Stimulated activated CD4-positive, alpha-beta T cell treated with anti-CD3 and anti-CD28 coated beads, TNF-alpha, amount 100 ng/mL, for 24 hours (primary cell): ENCODE measurements at regions not wholly inside any gene's neighbourhood (a gene's known extent, or its start where the extent isn't known, plus 50 kb on each side); places are given as distances from the start of the nearest gene placed in this dataset.
"Not testable (repeated sequence)": the region's sequence is repeated elsewhere in the genome, so short reads cannot be mapped to it uniquely, and the experiment has no call there.

Experiments used
- DNase-seq, 3 experiments: peaks; one replicate each; pipeline ENCODE4 v3.0.0-alpha.2; 2020; ENCODE audit warnings: low read depth in 3 of 3

DNA sequence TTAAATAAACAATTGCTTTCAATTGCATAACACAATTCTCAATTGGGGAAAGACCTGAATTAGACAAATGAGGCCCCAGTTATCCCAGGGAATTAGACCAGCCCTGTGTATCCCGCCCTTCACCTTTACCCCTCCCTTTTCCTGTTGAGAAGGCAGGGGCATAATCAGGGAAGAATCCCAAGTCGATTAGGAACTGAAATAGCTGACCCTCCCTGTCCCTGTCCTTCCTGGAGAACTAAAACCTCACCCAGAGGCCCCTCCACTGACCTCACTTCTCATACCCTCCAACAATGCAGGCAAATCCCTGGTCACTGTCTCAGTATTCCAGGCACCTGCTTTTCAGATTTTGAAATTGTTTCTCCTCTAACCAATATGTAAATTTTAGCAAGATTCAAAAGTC lies 165.4 kb upstream of the CDH11 start:
- no peak for DNase-seq

DNA sequence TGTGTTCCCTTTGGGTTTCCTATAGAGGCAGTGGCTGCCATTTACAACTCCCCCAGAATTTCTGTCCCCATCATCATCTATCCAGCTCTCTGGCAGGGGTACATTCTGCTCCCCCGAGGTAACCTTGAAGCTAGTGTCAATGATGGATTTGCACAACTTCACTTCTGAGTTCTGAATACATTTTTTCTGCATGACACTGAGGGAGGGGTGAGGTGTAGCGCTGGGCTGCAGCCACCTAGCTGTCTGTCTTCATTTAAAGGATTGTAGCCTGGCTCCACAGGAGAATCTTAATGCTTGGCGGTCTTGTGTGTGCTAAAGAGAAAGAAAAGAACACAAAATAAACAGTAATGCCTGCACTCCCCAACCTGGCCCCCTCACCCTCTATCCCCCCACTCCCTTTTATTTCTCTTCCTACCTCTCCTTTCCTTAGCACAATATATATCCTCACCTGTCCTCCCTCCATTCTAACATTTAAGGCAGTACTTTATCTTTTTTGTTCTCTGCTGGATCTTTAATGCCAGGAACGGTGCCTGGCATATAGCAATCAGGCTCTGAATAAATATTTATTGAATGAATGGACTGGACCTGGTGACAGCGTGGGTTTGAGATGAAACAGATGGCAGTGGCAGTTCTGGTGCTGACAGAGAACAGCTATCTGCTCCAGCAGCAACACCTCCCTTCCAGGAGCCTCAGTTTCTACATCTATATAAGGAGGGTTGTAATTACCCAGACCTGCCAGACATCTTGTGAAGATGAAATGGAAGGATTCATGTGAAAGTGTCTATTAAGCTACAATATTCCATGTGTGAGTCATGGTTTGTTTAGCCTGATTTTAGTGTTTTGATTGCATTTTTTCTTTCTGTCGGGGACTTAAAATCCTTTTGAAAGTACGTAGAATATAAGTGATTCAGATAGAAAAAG lies 163.5 kb upstream of the CDH11 start:
- no peak for DNase-seq

GRCh38 chr16:65284626-65285025 lies 162.8 kb upstream of the CDH11 start:
- no peak for DNase-seq

- no peak for DNase-seq
These were observed 161.4 kb upstream of the CDH11 start for GRCh38 chr16:65283181-65283651.

- DNase-seq, result no peak
These were observed 159.7 kb upstream of the CDH11 start for GRCh38 chr16:65281586-65281985.

- no peak for DNase-seq
These were observed 159.1 kb upstream of the CDH11 start for GRCh38 chr16:65280845-65281512.

DNA sequence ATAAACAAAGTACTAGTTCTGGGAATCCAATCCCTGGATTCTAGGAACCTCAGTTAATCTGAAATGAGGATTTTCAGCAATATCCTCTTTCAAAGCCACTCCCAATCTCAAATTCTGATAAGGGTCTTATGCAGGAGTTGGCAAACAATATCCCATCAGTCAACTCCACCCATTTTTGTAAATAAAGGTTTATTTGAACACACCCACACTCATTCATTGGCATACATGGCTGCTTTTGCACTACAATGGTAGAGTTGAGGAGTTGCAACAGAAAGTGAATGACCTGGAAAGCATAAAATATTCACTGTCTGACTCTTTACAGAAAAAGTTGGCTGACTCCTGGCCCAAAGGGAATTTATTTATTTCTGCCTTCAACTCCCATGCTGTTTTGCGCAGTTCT lies 157.7 kb upstream of the CDH11 start:
- DNase-seq, result no peak

DNA sequence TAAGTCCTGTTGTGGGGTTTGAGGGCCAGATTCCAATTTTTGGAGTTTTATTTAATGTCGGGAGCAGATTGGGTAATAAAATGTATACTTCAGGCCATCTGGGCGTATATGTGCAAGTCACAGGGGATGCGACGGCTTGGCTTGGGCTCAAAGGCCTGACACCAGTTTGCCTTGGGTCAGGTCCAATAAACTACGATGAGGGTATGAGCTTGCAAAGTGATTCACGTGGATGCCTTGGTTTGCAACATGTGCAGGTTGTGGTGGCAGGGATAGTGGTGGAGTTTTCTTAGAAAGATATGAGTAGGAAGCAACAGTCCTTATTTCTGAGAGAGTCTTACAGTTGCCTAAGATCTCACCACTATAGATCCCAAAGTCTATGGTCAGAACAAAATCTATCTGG lies 157.0 kb upstream of the CDH11 start:
- no peak for DNase-seq

DNA sequence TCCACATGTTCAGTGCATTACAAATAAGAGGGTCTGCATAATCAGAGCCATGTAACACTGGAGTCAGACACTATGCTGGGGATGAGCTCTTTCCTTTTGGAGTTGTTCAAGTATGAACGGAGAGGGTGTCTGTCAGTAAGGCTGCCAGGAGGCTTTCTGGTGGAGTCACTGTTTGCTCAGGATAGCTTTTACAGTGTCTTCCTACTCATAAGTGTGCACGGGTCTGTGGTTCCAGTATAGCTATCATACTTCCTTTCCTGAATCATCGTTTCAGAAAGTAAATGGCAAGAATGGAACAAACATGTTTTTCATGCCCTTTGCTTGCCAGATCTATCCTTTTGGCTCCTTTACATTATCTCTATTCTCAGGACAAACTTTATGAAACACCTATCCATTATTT lies 152.7 kb upstream of the CDH11 start:
- no peak for DNase-seq

DNA sequence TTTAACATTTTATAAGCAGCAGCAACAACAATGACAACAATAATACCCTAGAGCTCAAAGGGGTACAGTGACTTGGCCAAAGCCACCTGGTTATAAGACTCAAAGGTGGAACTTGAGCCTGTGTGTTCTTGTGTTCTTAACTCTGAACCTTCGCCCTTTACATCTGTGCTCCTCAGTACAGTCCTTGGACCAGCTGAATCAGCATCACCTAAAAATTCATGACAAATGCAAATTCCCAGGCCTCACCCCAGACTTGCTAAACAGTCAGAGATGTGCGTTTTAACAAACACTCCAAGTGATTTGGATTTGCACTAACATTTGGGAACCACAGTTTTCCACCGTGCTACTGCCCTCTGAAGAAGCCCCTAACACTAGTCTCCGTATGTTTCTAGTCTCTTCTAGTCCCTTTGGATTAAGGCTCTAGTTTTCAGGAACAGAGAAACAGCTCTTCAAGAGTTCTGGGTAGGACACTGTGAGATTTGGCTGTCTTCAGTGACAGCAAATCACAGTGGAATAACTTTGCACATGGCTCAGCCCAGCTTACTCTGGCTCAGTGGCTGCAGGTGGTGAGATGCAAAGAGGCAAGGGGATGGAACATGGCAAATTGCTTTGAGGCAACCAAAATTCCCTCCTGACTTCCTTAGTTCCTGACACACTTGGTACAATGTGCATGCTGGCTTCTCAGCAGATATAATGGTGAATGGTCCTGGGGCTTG lies 151.0 kb upstream of the CDH11 start:
- DNase-seq, result no peak

DNA sequence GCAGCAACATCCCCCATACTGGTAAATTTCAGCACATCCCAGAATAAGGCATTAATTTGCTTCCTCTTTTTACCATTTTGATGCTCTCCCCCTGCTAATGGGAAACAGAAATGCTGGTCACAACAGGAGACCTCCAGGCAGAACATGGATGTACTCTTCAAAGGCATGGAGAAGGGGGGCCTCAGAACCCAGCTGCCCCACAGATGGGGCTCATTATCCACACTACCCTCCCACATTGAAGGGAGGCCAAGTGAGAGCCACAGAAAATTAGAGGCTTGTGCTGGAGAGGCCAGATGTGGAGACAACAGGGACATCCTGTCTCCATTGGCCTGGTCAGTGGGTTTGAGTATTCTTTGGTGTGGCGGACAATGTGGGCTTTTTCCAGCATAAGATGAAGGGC lies 150.1 kb upstream of the CDH11 start:
- no peak for DNase-seq

DNA sequence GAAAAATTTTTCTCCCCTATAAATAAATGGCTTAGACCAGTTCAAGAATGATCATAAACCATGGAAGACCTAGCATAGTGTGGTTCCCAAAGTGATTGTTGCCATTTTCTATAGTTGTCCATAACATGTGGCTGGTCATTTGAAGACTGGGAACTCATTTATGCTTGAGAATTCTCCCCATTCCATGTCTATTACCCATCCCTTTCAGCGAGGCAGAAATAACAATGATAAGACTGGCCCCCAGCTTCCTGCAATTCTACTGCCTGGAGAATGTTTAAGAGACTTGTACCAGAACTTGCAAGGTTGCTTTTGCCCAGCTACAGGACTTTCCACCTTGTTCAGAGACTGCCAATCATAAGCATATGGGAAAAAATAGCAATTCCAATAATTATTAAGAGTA lies 146.5 kb upstream of the CDH11 start:
- DNase-seq, result no peak

DNA sequence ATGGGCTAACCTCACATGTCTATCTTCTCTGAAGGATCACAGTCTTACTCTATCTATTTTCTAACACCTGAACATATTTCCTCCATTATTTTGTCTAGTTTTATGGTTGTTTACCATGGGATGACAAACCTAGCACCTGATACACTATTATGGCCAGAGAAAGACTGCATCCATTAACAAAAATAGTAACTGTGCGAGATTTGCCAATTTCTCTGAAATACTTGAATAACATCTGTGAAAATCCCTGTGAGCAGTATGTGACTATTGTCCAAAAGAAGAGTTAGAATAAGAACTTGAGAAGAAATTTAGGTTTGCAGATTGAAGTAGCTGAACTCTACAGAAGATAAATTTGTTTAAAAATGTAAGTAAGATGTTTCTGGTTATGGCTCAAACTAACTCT lies 142.0 kb upstream of the CDH11 start:
- no peak for DNase-seq

DNA sequence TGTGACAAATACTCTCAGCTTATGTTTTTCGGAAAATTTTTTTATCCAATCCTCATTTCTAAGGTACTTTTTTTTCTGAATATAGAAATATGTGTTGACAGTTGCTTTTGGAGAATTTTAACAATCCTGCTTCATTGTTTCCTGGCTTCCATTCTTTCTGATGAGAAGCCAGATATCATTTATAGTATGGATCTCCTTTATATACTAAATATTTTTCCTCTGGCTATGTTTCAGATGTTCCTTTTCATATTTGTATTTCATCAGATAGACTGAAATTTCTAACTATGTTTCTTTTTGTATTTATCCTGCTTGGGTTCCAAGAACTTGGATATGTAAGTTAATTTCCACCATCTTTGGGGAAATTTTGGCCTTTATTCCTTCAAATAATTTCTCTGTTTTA lies 138.9 kb upstream of the CDH11 start:
- DNase-seq, result no peak

- no peak for DNase-seq
These were observed 132.3 kb upstream of the CDH11 start for GRCh38 chr16:65254144-65254543.

- DNase-seq, result no peak
These were observed 127.9 kb upstream of the CDH11 start for GRCh38 chr16:65249768-65250167.

DNA sequence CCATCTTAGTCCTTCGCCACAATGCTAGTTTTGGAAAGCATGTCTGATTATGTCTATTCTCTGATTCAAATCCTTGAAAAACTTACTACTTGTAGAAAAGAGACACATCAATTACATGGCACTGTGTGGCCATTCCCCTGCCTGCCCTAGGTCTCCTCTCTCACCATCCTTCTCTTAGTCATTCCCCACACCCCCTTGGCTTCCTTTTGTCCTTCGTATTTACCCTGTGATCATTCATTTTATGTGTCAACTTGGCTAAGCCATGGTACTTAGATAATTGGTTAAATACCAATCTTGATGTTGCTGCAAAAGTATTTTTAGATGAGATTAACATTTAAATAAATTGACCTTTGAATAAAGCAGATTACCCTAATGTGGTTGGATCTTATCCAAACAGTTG lies 122.9 kb upstream of the CDH11 start:
- DNase-seq, result no peak

- DNase-seq, result no peak
These were observed 113.7 kb upstream of the CDH11 start for GRCh38 chr16:65235339-65236177.

- DNase-seq, result not testable (repeated sequence)
These were observed 113.0 kb upstream of the CDH11 start for GRCh38 chr16:65234721-65235320.

DNA sequence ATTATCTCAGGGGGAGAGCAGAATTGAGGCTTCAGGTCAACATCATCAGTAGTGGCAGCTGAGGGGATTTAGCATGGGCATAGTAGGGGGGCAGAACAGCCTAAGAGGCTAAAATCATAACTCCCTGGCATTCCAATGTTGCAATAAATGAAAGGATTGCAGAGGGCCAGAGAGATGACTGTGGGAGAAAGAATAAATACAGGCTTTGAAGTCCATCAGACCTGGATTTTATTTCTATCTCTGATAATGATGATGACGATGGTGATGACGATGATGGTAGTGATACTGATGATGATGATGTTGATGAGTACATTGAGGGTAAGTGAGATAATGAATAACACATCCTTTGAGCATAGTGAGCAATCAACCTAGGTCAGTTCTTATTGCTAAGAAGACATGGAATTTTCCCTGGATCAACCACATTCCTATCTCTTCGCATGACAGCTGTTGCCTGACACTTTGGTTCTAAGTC lies 107.4 kb upstream of the CDH11 start:
- no peak for DNase-seq
